Fibroblast of lung (primary cell): ENCODE measurements at regions not wholly inside any gene's neighbourhood (a gene's known extent, or its start where the extent isn't known, plus 50 kb on each side); places are given as distances from the start of the nearest gene placed in this dataset.

Experiments used
- CTCF ChIP-seq, 2 donors: IDR thresholded peaks in 1 of 2; conservative IDR thresholded peaks in 1 of 2; 1 replicate in 1 of 2; 2 replicates in 1 of 2; pipeline ENCODE4 v1.5.1; 2011 to 2012; ENCODE audit warnings: low read length in 2 of 2, control low read depth in 1 of 2, inconsistent platforms in 1 of 2, low read depth in 1 of 2, mild to moderate bottlenecking in 1 of 2
- EZH2 ChIP-seq: IDR thresholded peaks from 2 replicates; pipeline ENCODE4 v1.5.1; 2012; ENCODE audit warnings: low read length, control low read depth, mild to moderate bottlenecking; ENCODE audit errors: missing control alignments

- no peak for TF ChIP-seq CTCF (conservative IDR thresholded peaks at IDR 0.05 in 1 of 2, IDR thresholded peaks at IDR 0.05 in 1 of 2; ENCODE audit: low read depth in 1 of 2, low read length in 2 of 2)
- TF ChIP-seq EZH2 = no peak
Measured at GRCh38 chr2:163205589-163206254, 367.2 kb upstream of the KCNH7 start.
